Chondrocyte (in vitro differentiated cells): ENCODE measurements at regions not wholly inside any gene's neighbourhood (a gene's known extent, or its start where the extent isn't known, plus 50 kb on each side); places are given as distances from the start of the nearest gene placed in this dataset.

Source experiments
- DNase-seq: peaks from one replicate; pipeline ENCODE4 v3.0.0; 2021; ENCODE audit warnings: mixed read lengths, low spot score
- H3K27ac Mint-ChIP-seq: one replicate; pipeline ENCODE4 v1.8.0; 2021; ENCODE audit warnings: mild to moderate bottlenecking, moderate library complexity, mixed read lengths; ENCODE audit not compliant: unreplicated experiment
- H3K27me3 Mint-ChIP-seq: 2 replicates; pipeline ENCODE4 v1.8.0; 2021; ENCODE audit warnings: low read depth, mixed read lengths
- H3K36me3 Mint-ChIP-seq: 2 replicates; pipeline ENCODE4 v1.8.0; 2021; ENCODE audit warnings: low read depth, mixed read lengths
- H3K4me1 Mint-ChIP-seq: 2 replicates; pipeline ENCODE4 v1.8.0; 2021; ENCODE audit warnings: low read depth, mild to moderate bottlenecking, mixed read lengths
- H3K4me3 Mint-ChIP-seq: one replicate; pipeline ENCODE4 v1.8.0; 2021; ENCODE audit warnings: mild to moderate bottlenecking, moderate library complexity, mixed read lengths; ENCODE audit not compliant: unreplicated experiment
- H3K9me3 Mint-ChIP-seq: 2 replicates; pipeline ENCODE4 v1.8.0; 2021; ENCODE audit warnings: low read depth, mixed read lengths
- TF ChIP-seq, protein P1 (sequence below): fragments of 200-600 bp; sonication (generic); IDR thresholded peaks from 2 replicates; pipeline ENCODE4 v1.5.0; 2021; ENCODE audit warnings: antibody characterized with exemption, mild to moderate bottlenecking, moderate library complexity

DNA sequence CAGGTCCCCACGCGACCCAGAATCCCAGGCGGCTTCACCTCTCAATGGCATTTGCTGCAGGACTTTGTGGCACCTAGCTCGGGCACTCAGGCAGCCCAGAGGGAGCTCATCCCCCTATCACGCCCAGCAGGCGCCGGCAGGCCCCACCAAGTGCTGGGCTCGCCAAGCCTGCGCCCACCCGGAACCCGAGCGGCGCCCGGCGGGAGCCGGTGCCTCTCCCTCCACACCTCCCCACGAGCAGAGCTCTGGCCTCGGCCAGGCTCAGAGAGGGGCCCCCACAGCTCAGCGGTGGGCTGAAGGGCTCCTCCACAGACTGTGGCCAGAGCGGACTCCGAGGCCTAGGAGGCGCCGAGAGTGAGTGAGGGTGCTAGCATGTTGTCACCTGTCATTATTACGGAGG lies 286.3 kb downstream of the PDHA2 start:
- Mint-ChIP-seq H3K36me3 (no peaks in the 10 kb centered on the region), H3K4me3 (no peak overlapping the region), H3K27ac (no peak overlapping the region), H3K4me1 (no peaks in the 10 kb centered on the region), H3K9me3 (peaks cover 3% of the 10 kb centered on the region), H3K27me3 (no peaks in the 10 kb centered on the region)
- TF ChIP-seq, protein P1, sequence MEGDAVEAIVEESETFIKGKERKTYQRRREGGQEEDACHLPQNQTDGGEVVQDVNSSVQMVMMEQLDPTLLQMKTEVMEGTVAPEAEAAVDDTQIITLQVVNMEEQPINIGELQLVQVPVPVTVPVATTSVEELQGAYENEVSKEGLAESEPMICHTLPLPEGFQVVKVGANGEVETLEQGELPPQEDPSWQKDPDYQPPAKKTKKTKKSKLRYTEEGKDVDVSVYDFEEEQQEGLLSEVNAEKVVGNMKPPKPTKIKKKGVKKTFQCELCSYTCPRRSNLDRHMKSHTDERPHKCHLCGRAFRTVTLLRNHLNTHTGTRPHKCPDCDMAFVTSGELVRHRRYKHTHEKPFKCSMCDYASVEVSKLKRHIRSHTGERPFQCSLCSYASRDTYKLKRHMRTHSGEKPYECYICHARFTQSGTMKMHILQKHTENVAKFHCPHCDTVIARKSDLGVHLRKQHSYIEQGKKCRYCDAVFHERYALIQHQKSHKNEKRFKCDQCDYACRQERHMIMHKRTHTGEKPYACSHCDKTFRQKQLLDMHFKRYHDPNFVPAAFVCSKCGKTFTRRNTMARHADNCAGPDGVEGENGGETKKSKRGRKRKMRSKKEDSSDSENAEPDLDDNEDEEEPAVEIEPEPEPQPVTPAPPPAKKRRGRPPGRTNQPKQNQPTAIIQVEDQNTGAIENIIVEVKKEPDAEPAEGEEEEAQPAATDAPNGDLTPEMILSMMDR = no peak
- no peak for DNase-seq

DNA sequence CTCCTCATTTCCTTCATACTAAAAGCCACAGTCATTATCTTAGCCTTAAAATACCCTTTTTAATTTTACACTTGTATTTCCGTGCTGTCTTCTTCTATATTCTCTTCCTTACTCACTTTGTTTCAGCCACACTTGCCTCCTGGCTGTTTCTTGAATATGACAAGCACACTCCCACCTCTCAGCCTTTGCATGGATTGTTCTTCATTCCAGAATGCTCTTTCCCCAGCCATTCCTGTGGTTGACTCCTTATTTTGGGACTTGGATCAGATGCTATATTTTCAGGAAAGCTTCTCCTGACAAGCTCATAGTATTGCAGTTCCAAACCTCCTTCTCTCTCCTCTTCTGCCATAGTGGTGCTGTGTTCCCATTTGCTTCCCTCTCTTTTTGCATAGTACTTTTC lies 291.3 kb downstream of the PDHA2 start:
- no peak for DNase-seq
- Mint-ChIP-seq H3K9me3 (no peaks in the 10 kb centered on the region), H3K4me3 (no peak overlapping the region), H3K4me1 (no peaks in the 10 kb centered on the region), H3K27ac (no peak overlapping the region), H3K27me3 (no peaks in the 10 kb centered on the region), H3K36me3 (no peaks in the 10 kb centered on the region)
- TF ChIP-seq, protein P1 = no peak

DNA sequence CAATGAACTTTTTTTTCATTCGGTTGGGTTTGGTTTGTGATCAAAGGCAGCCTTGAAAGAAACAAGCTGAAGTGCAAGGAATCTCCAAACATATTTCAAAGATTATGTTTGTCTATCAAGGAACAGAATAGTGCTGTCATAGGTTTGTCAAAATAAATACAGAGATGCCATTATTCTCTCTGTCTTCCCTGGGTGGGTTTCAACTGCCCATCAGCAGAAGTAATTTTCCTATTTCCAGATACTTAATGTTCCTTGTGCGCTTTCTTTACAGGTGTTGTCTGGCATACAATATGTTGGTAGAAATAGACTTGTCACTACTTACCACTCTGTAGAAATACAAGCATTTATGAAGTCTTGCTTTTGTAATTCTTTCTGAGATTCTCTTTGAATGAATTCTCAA lies 294.9 kb downstream of the PDHA2 start:
- TF ChIP-seq, protein P1 = no peak
- H3K4me1 Mint-ChIP-seq = no peaks in the 10 kb centered on the region
- no peaks in the 10 kb centered on the region for H3K9me3 Mint-ChIP-seq
- no peaks in the 10 kb centered on the region for H3K27me3 Mint-ChIP-seq
- no peak overlapping the region for H3K4me3 Mint-ChIP-seq
- no peak for DNase-seq
- no peaks in the 10 kb centered on the region for H3K36me3 Mint-ChIP-seq
- no peak overlapping the region for H3K27ac Mint-ChIP-seq

DNA sequence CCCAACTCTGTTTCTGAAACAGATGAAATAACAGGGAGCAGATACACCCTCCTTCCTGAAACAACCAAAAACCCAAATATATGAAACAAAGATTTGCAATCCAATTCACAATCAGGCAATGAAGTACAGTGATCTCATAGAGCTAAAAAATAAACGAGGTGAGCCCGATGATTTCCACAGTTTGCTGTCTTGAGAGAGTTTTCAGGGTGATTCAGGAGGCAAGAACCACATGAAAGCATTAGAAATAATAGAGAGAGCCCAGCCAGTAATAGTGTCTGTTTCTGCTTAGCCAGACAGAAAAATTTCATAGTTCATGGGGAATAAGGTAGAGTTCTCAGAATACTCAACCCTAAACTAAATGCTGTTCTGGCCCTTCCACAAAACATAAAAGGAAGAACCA lies 296.2 kb downstream of the PDHA2 start:
- TF ChIP-seq, protein P1 = no peak

DNA sequence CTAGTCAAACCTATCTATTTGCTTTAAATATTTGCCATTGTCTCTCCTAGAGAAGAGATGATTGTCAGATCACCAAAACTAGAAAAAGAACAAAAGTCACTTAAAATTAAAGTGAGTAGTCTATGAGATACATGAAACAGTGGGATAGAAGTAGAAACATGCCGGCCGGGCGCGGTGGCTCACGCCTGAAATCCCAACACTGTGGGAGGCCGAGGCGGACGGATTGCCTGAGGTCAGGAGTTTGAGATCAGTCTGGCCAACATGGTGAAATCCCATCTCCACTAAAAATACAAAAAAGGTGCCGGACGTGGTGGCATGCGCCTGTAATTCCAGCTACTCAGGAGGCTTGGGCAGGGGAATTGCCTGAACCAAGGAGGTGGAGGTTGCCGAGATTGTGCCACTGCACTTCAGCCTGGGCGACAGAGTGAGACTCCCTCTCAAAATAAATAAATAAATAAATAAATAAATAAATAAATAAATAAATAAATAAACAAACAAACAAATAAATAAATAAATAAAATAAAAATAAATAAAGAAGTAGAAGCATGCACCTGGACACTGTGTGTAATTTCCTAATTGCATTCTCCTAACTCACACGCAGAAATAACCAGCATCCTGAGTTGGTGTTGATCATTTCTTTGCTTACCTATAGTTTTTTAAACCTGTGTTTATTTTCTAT lies 299.5 kb downstream of the PDHA2 start:
- no peak for DNase-seq
- Mint-ChIP-seq H3K4me3 (no peak overlapping the region), H3K4me1 (no peaks in the 10 kb centered on the region), H3K27ac (no peak overlapping the region), H3K36me3 (no peaks in the 10 kb centered on the region), H3K9me3 (no peaks in the 10 kb centered on the region), H3K27me3 (no peaks in the 10 kb centered on the region)
- TF ChIP-seq, protein P1 = no peak

More for the DNA sequence above, 296.2 kb downstream of the PDHA2 start:
- no peaks in the 10 kb centered on the region for H3K27me3 Mint-ChIP-seq
- no peaks in the 10 kb centered on the region for H3K9me3 Mint-ChIP-seq
- no peak for DNase-seq
- H3K4me3 Mint-ChIP-seq = no peak overlapping the region
- no peaks in the 10 kb centered on the region for H3K4me1 Mint-ChIP-seq
- H3K27ac Mint-ChIP-seq = no peak overlapping the region
- no peaks in the 10 kb centered on the region for H3K36me3 Mint-ChIP-seq
